ENCODE measurements at regions not wholly inside any gene's neighbourhood (a gene's known extent, or its start where the extent isn't known, plus 50 kb on each side); places are given as distances from the start of the nearest gene placed in this dataset.
"Not testable (repeated sequence)": the region's sequence is repeated elsewhere in the genome, so short reads cannot be mapped to it uniquely, and the experiment has no call there.

DNA sequence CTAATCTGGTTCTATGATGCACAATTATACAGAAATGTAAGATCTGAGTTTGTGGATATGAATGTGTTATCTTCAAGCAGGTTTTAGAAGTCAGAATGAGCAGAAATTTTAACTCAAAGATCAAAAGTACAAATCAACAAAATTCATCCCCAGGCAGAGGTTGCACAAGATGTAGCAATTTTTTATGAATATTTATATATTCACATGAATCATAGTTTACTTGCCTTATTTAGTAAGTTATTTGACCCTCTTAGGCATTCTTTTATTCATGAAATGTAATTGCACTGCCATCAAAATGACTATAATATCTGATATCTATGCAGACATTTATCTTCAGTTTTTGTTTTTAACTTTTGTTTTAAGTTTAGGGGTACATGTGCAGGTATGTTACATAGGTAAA lies 103.1 kb upstream of the DAZL start:
- peak; percentile 42 for DNase-seq (ENCODE audit: low read depth)

DNA sequence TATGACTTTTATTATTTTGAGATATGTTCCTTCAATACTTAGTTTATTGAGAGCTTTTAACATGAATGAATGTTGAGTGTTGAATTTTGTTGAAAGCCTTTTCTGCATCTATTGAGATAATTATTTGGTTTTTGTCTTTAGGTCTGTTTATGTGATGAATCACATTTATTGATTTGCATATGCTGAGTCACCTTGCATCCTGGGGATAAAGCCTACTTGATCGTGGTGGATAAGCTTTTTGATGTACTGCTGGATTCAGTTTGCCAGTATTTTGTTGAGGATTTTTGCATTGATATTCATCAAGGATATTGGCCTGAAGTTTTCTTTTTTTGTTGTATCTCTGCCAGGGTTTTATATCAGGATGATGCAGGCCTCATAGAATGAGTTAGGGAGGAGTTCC lies 106.5 kb upstream of the DAZL start:
- DNase-seq (ENCODE audit: low read depth), result not testable (repeated sequence)

DNA sequence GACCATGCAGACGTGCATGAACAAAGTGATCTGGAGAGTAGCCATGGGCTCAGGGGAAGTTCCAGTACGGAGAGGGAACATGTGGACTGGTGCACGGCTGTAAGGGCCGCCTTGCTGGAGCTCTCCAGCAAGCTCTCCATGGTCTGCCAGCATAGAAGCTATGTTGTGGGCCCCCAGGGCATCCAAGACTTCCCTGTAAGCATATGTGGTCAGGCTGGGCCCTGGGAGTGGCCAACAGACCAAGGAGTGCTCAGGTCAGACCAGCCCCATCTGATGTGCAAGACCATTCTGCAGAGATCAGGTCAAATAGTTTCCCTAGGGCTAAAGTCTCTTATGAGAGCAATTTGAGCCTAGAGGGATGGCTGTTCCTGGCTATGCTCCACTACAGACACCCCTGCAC lies 110.1 kb upstream of the DAZL start:
- DNase-seq (ENCODE audit: low read depth), result no peak

DNA sequence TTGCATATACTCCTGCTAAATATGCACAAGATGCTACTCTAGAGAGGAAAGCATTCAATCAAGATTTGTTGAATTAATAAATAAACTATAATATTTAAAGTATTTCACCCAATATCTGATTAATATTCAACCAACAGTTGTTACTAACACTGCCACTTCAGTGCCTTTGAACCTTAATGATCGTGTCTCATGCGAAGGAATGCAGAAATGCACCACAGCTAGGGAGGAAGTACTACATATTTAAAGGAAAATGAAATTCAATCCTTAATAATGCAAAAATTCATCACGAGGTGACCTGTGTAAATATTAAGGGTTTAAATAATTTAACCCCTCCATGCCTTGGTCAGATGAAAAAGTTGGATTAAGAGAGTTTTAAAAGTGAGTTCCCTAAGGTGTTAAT lies 114.2 kb upstream of the DAZL start:
- DNase-seq (ENCODE audit: low read depth), result no peak

DNA sequence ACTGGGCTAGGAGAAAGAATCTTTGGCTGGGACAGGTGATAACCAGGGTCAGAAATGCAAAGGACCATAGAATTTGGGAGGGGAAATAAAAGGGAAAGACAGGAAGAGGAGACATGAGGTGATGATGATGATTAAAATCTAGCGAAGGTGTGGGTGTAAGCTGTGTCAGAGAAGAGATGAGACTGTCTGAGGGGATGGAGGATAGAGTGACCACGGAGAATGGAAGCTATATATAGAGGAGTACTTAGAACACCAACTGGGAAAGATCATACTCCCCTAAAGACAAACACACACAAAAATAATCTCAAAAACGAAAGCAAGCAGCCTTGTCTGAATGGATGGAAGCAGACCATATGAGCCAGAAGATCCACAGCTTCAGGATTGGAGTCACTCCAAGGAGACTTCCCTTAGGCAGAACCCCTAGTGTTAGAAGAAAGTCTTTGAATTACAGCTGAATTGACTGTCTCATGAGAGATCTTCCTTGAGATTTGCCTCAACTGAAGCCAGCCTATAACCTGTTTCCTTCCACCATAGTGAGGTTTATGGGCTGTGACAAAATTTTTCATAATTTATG lies 115.2 kb upstream of the DAZL start:
- no peak for DNase-seq (ENCODE audit: low read depth)

DNA sequence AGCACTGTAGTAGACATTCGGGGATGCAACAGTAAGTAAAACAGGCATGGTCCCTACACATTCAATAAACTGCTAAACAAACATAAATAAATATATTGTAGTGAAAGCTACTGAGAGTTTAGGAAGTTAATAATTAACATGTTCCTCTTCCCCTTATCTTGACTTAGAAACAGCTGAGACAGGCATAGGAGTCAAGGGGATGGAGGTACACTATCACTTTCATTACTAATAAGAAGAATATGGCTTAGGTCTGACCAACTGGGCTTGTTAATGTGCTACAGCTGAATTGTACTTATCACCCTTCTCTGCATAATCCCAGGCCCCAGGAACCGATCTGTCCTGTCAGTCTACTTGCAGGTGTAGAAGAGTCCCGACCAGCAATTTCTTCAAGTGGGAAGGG lies 116.3 kb upstream of the DAZL start:
- no peak for DNase-seq (ENCODE audit: low read depth)

DNA sequence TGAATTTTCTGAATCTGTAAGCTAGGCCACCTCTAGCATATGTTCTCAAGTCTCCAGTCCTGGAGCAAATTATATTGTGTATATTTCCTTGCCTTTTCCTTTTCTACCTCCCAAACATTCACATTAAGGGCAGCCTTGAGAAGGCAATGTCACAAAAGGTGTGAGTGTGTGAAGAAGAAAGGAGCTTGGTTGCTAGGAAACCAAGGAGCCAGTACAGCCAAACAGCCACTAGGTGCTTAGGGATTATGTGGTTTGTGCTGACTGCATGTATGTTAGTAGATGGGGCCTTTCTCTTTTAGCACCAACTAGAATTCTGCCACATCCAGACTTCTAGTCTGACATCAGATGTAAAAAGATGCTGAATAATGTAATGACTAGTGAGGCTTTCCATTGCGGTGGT lies 118.8 kb upstream of the DAZL start:
- DNase-seq (ENCODE audit: low read depth), result peak; percentile 43

DNA sequence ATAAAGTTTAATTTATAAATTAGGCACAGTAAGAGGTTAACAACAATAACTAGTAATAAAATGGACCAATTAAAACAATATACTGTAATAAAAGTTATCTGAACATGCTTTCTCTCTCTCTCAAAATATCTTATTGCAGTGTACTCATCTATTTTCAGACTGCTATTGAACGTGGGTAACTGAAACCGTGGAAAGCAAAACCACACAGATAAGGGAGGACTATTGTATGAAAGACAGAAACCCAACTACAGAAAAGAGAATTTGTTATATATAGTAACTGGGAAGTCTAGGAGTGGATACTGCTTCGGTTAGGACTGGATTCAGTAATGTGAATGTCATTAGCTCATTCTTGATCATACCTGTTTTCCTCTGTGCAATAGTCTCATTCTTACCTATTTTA lies 119.3 kb upstream of the DAZL start:
- DNase-seq (ENCODE audit: low read depth), result no peak

DNA sequence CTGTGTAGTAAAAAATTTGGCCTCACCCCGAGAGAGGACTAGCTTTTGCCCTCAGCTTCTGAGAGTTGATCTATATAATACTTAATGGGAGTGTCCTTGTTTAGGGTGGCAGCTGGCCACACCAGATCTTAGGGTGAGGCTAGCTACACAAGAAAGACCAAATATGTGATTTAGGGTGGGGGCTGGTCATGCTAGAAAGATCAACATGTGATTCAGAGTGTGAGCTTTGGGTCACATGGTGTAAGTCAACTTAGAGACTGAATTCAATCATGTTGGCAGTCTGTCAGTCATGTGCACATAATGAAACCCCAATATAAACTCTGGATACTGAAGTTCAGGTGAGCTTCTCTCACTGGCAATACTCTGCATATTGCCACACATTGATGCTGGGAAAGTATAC lies 120.7 kb upstream of the DAZL start:
- DNase-seq (ENCODE audit: low read depth), result no peak

DNA sequence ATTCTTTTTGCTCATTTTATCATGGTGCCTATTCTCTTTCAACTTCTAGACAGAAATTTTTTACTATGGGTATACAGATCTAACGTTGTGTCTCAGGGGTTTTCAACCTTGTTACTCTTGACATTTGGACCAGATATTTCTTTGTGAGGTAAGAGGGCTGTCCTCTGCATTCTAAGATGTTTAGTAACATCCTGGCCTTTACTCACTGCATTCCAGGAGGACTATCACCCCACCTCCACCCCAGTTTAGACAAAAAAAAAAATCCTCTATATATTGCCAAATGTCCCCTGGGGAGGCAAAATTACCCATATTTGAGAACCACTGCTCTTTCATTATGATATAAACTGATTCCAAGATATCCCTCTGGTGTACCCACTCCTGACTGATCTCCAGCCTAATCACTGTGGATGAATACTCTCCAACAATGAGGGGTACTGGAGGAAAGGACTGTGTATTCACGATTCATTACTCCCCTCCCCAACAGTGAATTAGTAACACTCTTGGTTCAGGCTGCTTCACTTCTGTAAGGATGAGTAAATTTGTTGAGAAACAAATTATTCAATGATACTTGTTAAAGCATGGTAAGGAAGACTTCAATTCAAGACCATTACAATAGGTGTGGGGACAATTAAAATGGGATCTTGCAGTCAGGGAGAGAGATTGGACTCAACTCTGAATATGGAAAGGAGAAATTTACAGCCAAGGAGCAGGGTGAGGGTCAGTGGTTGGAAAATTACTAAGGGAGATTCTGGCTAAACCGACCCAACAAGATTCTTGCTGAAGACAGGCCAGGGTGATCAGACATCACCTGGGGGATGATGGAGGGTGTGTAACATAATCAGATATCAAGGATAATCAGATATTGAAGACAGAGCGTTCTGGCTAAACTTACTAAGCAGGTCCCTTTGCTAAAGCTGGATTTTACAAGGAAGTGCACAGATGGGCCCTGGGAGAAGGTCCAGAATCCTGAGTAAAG lies 123.8 kb upstream of the DAZL start:
- DNase-seq (ENCODE audit: low read depth), result peak; percentile 86

DNA sequence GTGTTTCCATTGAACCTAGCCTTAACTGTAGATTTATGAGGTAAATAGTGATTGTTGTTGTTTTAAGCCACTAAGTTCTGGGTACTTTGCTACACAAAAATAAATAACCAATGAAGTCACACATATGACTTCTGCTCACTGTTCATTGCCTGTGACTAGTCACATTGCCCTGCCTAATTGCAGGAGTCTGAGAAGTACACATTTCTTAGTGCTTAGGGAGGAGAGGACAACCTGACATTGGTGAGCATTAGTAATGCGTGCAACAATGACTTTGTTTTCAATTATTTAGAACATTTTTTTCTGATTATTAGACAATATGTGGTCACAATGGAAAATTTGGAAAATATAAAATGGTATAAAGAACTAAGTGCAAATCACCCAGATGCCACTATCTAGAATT lies 133.2 kb upstream of the DAZL start:
- no peak for DNase-seq (ENCODE audit: low read depth)

DNA sequence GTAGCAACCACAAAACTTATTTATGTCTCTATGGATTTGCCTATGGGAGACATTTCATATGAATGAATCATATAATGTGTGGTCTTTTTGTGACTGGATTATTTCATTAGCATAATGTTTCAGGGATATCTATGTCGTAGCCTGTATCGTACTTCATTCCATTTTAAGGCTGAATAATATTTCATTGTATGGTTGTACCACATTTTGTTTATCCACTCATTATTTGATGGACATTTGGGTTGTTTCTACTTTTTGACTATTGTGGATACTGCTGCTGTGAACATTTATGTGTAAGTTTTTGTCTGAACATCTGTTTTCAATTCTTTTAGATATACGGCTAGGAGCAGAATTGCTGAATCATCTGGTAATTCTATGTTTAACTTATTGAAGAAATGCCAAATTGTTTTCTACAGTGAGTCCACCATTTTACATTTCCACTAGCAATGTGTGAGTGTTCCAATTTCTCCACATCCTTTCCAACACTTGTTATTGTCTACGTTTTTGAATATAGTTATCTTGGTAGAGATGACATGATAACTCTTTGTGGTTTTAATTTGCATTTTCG lies 134.4 kb upstream of the DAZL start:
- DNase-seq (ENCODE audit: low read depth), result peak; percentile 60

DNA sequence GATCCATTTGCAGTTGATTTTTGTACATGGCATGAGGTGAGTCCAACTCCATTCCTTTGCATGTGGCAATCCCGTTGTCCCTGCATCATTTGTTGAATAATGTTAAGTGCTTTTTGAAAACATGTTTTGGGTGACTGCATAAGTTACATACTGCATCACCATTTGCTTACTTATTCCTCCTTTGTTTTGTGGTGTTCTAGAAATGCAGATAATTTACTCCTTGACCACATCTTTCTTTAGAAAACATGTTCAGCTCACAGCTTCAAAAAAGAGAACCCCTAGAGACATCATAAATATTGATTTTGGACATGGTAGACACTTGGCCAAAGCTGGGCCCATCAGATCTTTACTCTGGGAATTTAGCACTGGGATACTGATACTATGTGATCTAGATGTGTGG lies 135.3 kb upstream of the DAZL start:
- DNase-seq (ENCODE audit: low read depth), result peak; percentile 87

DNA sequence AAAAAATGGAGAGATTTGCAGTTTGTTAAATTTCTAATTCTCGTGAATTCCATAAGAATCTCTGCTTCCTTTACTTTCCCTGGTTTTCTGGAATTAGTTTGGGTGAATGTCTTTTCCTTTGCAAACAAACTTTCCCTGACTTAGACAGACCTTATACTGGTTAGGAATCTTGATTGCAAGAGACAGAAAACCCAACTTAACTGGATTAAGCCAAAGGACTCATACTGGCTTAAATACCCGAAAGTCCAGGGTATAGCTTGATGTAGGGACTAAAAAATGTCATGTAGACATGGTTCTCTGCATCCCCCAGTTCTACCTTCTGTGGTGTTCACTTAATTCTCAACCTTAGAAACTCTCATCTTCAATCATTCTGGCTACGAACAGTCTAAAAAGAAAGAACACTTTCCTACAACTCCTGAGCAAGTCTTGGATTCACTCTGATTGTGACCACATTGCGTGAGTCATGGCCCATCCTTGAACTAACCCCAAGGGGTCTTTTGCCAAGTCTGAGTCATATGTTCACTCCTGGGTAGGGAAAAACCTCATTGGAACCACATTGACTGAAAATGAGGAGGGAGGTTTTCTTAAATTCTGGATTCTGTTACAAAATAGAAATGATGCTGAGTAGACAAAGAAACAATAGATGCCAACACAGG lies 136.0 kb upstream of the DAZL start:
- peak; percentile 97 for DNase-seq (ENCODE audit: low read depth)

DNA sequence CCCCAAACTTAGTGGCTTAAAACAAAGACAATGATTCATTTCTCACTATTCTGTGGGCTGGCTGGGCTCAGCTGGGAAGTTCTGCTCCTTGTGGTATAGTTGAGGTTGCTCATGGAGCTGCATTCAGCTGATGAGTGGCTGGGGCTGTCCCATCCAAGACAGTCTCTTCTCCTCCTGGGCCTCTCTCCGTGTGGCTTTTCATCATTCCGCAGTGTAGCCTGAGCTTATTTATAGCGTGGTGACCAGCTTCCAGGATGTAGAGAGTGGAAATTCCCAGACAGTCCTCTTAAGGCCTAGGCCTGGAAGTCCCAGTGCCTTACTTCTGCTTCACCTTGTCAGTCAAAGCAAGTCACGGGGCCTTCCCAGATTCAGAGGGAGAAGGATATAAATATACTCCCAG lies 136.7 kb upstream of the DAZL start:
- peak; percentile 60 for DNase-seq (ENCODE audit: low read depth)

DNA sequence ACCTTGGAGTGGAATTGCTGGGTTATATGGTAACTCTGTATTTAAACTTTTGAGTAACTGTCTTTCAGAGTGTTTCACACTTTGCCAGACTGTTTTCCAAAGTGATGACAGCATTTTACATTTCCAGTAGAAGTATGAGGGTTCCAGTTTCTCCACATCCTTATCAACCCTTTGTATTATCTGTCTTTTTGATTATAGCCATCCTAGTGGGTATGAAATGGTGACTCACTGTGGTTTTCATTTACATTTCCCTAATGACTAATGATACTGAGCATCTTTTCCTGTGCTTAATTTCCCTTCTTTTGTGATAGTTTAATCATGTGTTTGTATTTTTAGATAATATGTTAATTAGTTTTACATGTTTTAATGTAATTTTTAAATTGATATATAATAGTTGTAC lies 138.1 kb upstream of the DAZL start:
- no peak for DNase-seq (ENCODE audit: low read depth)

DNA sequence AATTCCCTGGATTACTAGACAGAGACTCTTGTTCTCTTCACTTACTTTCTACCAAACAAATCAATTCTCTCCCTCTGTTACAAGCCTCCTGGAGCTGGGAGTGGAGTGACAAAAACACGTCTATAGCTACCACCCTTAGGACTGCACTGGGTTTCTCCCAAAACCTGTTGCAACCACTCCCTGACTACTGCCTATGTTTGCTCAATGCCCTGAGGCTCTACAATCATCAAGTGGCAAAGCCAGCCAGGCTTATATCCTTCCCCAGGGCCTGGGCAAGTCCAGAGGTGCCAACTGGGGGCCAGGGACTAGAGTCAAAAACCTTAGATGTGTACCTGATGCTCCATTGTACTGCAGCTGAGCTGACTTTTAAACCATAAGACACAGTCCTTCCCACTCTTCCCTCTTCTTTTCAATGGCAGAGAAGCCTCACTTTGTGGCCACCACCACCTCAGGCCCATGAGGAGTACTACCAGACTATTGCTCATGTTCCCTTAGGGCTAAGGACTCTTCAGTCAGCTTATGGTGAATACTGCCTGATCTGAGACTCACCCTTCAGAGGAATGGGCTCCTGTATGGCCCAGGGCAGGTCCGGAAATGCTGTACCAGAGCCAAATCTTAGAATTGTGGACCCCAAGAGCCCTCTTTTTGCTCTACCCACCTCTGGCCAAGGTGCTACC lies 125.4 kb upstream of the PLCL2 start:
- DNase-seq (ENCODE audit: low read depth), result peak; percentile 12

DNA sequence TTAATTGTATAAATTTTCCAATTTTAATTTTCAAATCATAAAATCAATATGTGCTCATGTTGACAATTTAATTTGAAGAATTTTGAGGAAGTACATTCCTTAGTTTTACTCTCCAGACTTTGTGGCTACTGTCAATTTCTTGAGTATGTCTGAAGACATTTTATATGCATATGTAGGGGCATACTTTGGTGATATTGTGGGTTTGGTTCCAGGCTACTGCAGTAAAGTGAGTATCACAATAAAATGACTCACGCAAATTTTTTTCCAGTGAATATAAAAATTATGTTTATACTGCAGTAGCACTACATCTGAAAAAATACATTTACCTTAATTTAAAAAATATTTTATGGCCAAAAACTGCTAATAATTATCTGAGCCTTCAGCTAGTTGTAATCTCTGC lies 123.2 kb upstream of the PLCL2 start:
- DNase-seq (ENCODE audit: low read depth), result no peak

DNA sequence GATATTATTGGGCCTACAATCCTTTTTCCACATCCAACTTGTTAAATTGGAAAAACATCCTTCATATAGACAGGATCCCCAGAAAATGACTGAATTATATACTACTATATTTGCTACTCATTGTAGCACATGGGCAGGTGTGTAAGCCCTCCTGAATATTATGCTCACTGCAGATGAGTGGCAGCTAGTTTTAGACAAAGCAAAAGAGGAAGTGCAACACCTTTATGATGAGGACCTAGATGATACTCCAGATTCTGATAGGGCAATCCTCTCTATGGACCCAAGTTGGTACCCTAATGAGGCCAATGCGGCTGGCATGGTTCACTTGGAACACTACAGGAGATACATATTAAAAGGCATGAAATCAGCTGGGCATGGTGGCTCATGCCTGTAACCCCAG lies 119.1 kb upstream of the PLCL2 start:
- no peak for DNase-seq (ENCODE audit: low read depth)

DNA sequence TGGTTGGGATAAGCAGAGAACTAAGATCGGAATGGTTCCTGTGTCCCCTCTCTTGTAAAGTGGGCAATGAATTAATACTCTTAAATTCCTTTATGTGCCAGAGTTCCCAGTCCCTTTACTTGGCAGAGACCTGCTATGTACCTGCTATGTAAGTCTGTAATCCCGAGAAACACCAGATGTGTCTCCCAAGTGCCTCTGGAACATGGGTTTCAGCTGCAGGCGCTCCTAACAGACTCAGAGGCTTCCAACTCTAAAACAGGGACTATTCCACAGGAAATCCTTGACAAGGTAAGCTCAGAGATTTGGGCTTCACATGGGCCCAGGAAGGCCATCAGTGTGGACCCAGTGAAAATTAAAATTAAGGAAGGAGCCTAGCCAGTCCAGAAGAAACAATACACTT lies 117.7 kb upstream of the PLCL2 start:
- DNase-seq (ENCODE audit: low read depth), result no peak

DNA sequence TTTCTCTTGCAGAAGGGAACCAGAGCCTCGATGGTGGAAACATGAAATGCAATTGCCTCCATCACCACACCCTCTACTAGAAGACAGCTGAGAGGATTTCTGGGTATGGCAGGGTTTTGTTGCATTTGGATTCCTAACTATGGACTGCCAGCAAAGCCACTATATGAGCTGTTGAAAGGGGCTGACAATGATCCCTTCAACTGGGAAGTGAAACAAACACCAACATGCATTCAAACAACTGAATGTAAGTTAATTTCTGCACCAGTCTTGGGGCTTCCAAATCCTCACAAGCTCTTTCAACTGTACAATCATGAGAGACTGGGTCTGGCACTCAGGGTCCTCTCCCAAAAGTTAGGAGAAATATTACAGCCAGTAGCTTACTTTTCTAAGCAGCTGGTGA lies 116.7 kb upstream of the PLCL2 start:
- no peak for DNase-seq (ENCODE audit: low read depth)

DNA sequence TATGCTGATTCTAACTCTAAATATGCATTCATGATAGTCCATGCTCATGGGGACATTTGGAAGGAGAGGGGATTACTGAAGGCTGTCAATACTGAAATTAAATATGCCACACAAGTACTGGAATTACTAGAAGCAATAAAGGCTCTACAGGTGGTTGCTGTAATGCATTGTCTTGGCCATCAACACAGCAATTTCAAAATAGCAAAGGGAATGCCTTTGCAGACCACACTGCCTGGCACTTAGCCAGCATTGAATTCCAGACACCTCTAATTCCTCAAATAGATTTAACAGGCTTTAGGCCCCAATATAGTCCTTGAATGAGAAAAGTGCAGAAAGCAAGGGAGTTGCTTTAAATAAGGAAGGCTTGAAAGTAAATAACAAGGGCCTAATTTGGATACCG lies 115.8 kb upstream of the PLCL2 start:
- DNase-seq (ENCODE audit: low read depth), result no peak

Data from fibroblast of gingiva (primary cell).